ENCODE measurements at regions not wholly inside any gene's neighbourhood (a gene's known extent, or its start where the extent isn't known, plus 50 kb on each side); places are given as distances from the start of the nearest gene placed in this dataset.
A peak's percentile ranks its signal among the peaks of the same experiment; 100 is the strongest.

DNA sequence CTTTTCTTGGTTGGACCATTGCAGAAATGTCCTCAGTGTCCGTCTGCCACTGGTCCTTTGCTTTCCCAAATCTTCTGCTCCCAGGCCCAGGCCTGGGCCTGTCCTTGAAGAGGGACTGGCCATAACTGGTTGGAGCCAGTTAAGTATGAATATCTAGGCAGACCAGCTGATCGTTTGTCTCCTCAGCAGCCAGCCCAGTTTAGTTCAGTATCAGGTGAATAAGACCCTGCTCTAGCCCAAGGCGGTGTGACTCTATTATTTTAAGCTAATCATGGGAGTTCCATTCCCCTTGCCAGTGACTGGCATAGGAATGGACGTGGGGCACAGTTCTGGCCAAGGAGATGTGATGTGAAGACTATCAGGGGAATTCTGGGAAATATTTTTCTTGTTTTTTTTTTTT lies 73.9 kb upstream of the RASGRF1 start:
- no TSS peak for BruUV-seq (replicated peaks)
- Histone ChIP-seq H3K4me2 (ENCODE audit: insufficient read depth, low read length) (no peak overlapping the region), H3K36me3 (ENCODE audit: control insufficient read depth, insufficient read depth, low read length) (no peaks in the 10 kb centered on the region), H3K9ac (ENCODE audit: insufficient read depth in 1 of 2, low read depth in 2 of 2, low read length in 2 of 2) (no peak overlapping the region), H4K20me1 (replicated peaks; ENCODE audit: control insufficient read depth, insufficient read depth, low read length) (no peaks in the 10 kb centered on the region), H3K27me3 (ENCODE audit: control insufficient read depth in 2 of 2, insufficient read depth in 2 of 2, low read length in 2 of 2) (peaks cover 0 to 36% of the 10 kb centered on the region in 2 experiments), H3K9me1 (ENCODE audit: control insufficient read depth, insufficient read depth, low read length) (no peaks in the 10 kb centered on the region), H3K9me3 (replicated peaks; ENCODE audit: control insufficient read depth, insufficient read depth, low read depth, low read length) (no peaks in the 10 kb centered on the region), H2AFZ (ENCODE audit: low read depth, low read length) (no peak overlapping the region), H3K79me2 (ENCODE audit: control insufficient read depth, insufficient read depth, low read length) (no peaks in the 10 kb centered on the region), H3K27ac (ENCODE audit: extremely low read depth, low read depth, low read length) (no peak overlapping the region), H3K4me3 (no peak overlapping the region), H3K4me1 (replicated peaks in 1 of 2; ENCODE audit: control insufficient read depth in 2 of 2, insufficient read depth in 2 of 2, low read length in 2 of 2) (no peaks in the 10 kb centered on the region)
- POLR2A ChIA-PET, result no interaction called here
- no peak for FAIRE-seq
- no peak for ATAC-seq
- intact Hi-C loops (cut with micrococcal nuclease) (no loop called here), in situ Hi-C loops (cut with MboI) (no loop called here)
- TF ChIP-seq, protein P1, sequence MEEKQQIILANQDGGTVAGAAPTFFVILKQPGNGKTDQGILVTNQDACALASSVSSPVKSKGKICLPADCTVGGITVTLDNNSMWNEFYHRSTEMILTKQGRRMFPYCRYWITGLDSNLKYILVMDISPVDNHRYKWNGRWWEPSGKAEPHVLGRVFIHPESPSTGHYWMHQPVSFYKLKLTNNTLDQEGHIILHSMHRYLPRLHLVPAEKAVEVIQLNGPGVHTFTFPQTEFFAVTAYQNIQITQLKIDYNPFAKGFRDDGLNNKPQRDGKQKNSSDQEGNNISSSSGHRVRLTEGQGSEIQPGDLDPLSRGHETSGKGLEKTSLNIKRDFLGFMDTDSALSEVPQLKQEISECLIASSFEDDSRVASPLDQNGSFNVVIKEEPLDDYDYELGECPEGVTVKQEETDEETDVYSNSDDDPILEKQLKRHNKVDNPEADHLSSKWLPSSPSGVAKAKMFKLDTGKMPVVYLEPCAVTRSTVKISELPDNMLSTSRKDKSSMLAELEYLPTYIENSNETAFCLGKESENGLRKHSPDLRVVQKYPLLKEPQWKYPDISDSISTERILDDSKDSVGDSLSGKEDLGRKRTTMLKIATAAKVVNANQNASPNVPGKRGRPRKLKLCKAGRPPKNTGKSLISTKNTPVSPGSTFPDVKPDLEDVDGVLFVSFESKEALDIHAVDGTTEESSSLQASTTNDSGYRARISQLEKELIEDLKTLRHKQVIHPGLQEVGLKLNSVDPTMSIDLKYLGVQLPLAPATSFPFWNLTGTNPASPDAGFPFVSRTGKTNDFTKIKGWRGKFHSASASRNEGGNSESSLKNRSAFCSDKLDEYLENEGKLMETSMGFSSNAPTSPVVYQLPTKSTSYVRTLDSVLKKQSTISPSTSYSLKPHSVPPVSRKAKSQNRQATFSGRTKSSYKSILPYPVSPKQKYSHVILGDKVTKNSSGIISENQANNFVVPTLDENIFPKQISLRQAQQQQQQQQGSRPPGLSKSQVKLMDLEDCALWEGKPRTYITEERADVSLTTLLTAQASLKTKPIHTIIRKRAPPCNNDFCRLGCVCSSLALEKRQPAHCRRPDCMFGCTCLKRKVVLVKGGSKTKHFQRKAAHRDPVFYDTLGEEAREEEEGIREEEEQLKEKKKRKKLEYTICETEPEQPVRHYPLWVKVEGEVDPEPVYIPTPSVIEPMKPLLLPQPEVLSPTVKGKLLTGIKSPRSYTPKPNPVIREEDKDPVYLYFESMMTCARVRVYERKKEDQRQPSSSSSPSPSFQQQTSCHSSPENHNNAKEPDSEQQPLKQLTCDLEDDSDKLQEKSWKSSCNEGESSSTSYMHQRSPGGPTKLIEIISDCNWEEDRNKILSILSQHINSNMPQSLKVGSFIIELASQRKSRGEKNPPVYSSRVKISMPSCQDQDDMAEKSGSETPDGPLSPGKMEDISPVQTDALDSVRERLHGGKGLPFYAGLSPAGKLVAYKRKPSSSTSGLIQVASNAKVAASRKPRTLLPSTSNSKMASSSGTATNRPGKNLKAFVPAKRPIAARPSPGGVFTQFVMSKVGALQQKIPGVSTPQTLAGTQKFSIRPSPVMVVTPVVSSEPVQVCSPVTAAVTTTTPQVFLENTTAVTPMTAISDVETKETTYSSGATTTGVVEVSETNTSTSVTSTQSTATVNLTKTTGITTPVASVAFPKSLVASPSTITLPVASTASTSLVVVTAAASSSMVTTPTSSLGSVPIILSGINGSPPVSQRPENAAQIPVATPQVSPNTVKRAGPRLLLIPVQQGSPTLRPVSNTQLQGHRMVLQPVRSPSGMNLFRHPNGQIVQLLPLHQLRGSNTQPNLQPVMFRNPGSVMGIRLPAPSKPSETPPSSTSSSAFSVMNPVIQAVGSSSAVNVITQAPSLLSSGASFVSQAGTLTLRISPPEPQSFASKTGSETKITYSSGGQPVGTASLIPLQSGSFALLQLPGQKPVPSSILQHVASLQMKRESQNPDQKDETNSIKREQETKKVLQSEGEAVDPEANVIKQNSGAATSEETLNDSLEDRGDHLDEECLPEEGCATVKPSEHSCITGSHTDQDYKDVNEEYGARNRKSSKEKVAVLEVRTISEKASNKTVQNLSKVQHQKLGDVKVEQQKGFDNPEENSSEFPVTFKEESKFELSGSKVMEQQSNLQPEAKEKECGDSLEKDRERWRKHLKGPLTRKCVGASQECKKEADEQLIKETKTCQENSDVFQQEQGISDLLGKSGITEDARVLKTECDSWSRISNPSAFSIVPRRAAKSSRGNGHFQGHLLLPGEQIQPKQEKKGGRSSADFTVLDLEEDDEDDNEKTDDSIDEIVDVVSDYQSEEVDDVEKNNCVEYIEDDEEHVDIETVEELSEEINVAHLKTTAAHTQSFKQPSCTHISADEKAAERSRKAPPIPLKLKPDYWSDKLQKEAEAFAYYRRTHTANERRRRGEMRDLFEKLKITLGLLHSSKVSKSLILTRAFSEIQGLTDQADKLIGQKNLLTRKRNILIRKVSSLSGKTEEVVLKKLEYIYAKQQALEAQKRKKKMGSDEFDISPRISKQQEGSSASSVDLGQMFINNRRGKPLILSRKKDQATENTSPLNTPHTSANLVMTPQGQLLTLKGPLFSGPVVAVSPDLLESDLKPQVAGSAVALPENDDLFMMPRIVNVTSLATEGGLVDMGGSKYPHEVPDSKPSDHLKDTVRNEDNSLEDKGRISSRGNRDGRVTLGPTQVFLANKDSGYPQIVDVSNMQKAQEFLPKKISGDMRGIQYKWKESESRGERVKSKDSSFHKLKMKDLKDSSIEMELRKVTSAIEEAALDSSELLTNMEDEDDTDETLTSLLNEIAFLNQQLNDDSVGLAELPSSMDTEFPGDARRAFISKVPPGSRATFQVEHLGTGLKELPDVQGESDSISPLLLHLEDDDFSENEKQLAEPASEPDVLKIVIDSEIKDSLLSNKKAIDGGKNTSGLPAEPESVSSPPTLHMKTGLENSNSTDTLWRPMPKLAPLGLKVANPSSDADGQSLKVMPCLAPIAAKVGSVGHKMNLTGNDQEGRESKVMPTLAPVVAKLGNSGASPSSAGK (IDR thresholded peaks at IDR 0.05), result no peak
- peak; percentile 34 for TF ChIP-seq REST (IDR thresholded peaks at IDR 0.05; ENCODE audit: borderline replicate concordance)
- no peak for TF ChIP-seq REST (CRISPR knock-in tag; IDR thresholded peaks at IDR 0.05; ENCODE audit: low read depth)
- no peak for DNase-seq (ENCODE audit: extremely low read depth in 1 of 4, low spot score in 3 of 4)
- CTCF ChIA-PET (ENCODE audit: low intra/inter-chr PET ratio), result no interaction called here
- WGBS (ENCODE audit: insufficient coverage, low coverage, missing lambda C conversion rate), result 0% methylated on average over 4 of the region's 4 CpGs
